AG09319 (cell line): ENCODE measurements at regions not wholly inside any gene's neighbourhood (a gene's known extent, or its start where the extent isn't known, plus 50 kb on each side); places are given as distances from the start of the nearest gene placed in this dataset.

Experiments
- DNase-seq: peaks from one replicate; pipeline ENCODE4 v3.0.0-alpha.2; 2010; ENCODE audit warnings: low read depth; ENCODE audit errors: extremely low read depth
- CTCF ChIP-seq: IDR thresholded peaks from 2 replicates; pipeline ENCODE4 v1.5.1; 2011; ENCODE audit warnings: low read depth, mild to moderate bottlenecking, inconsistent platforms, low read length, moderate library complexity

- no peak for DNase-seq
- no peak for TF ChIP-seq CTCF
Observed at GRCh38 chr7:116420003-116420402, 79.5 kb upstream of the CAV2 start.

GRCh38 chr7:116421298-116421697, 78.2 kb upstream of the CAV2 start:
- no peak for DNase-seq
- TF ChIP-seq CTCF = no peak

- TF ChIP-seq CTCF = no peak
Observed at GRCh38 chr7:116422683-116423082, 76.9 kb upstream of the CAV2 start.

GRCh38 chr7:116423499-116423898, 76.0 kb upstream of the CAV2 start:
- no peak for DNase-seq
- no peak for TF ChIP-seq CTCF

More at GRCh38 chr7:116422683-116423082, 76.9 kb upstream of the CAV2 start:
- no peak for DNase-seq

GRCh38 chr7:116425647-116426209, 73.8 kb upstream of the CAV2 start:
- DNase-seq = no peak
- TF ChIP-seq CTCF = no peak

- TF ChIP-seq CTCF = no peak
- no peak for DNase-seq
Observed at GRCh38 chr7:116426428-116427156, 72.9 kb upstream of the CAV2 start.

GRCh38 chr7:116429986-116430619, 69.4 kb upstream of the CAV2 start:
- TF ChIP-seq CTCF = no peak
- no peak for DNase-seq
